GM12873 (cell line): ENCODE measurements at regions not wholly inside any gene's neighbourhood (a gene's known extent, or its start where the extent isn't known, plus 50 kb on each side); places are given as distances from the start of the nearest gene placed in this dataset.

Source experiments
- TF ChIP-seq, protein P1 (sequence below): IDR thresholded peaks from 2 replicates; pipeline ENCODE4 v1.5.1; 2012; ENCODE audit warnings: low read depth, mild to moderate bottlenecking, moderate library complexity, low read length, control low read depth; ENCODE audit not compliant: insufficient read depth; ENCODE audit errors: missing control alignments

DNA sequence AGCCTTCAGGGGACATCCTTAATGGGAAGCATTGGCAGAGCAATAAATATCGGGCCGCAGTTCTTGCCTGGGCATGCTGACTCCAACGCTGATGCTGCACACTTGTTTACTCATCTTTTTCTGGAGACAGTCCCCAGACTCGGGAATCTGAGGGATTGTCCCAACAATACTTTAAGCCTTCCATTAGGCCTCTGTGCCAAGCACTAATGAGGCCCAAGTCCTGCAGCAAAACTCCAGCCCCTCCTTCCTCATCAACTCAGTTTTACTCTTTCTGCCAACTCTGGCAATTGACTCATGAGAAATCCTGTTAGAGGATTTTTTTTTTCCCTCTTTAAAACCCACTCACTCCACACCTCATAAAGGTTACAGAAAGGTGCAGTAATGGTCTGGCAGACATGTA lies 233.4 kb upstream of the PELI2 start:
- TF ChIP-seq, protein P1, sequence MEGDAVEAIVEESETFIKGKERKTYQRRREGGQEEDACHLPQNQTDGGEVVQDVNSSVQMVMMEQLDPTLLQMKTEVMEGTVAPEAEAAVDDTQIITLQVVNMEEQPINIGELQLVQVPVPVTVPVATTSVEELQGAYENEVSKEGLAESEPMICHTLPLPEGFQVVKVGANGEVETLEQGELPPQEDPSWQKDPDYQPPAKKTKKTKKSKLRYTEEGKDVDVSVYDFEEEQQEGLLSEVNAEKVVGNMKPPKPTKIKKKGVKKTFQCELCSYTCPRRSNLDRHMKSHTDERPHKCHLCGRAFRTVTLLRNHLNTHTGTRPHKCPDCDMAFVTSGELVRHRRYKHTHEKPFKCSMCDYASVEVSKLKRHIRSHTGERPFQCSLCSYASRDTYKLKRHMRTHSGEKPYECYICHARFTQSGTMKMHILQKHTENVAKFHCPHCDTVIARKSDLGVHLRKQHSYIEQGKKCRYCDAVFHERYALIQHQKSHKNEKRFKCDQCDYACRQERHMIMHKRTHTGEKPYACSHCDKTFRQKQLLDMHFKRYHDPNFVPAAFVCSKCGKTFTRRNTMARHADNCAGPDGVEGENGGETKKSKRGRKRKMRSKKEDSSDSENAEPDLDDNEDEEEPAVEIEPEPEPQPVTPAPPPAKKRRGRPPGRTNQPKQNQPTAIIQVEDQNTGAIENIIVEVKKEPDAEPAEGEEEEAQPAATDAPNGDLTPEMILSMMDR, result no peak

DNA sequence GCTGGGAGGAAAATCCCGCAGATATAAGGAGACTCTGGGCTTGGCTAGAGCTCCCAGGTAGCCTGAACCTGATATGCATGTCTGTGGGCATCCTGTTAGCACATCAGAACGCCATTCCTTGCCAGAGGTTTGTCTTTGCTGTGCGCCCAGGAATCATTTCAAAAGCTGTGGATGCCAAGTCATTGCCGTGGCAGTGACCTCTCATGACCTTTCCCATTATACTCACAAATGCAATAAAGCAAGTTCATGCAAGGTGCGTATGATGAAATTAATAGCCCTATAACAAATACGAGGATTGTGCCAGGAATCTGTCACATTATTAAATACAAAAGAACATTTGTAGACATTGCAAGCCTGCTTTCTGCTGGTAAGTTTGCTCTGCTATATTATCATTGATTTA lies 229.1 kb upstream of the PELI2 start:
- TF ChIP-seq, protein P1, result no peak

- TF ChIP-seq, protein P1, result no peak
Observed at GRCh38 chr14:55891692-55892091, 226.5 kb upstream of the PELI2 start.

GRCh38 chr14:55892906-55893305 lies 225.3 kb upstream of the PELI2 start:
- TF ChIP-seq, protein P1, result no peak

DNA sequence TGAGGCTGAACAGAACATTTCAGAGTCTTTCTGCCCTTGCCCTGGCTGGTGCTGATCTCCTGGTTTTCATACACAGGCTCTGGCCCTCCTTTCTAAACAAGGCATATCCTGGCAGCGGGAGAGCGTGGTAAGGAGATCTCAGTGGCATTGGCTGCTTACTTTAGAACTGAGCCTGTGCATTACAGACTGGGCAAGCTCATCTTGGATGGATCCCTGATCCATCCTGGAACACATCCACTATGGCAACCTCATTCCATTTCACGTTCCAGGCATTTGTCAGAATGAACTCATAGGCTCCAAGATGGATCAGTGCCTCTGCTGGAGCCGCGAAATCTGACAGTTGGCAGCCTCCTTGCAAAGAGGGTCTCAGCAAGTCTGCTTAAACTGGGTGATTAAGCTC lies 224.5 kb upstream of the PELI2 start:
- TF ChIP-seq, protein P1, result no peak

- TF ChIP-seq, protein P1, result no peak
Observed at GRCh38 chr14:55897031-55897430, 221.2 kb upstream of the PELI2 start.

- TF ChIP-seq, protein P1, result no peak
Observed at GRCh38 chr14:55898938-55899337, 219.3 kb upstream of the PELI2 start.

DNA sequence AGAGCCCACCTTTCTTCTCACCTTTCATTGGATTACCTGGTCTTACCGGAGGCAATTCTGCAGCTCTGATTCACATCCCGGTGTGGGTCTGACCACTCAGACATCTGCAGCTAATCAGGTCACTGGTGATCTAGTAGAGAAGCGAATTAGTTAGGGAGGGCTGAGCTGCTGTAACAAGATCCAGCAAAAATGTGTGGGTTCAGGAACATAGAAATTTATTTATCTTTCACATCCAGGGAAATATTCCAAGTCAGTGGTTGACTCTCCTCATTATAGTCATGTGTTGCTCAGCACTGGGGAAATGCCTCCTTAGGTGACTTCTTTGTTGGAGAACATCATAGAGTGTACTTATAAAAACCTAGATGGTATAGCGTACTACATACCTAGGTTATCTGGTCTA lies 218.7 kb upstream of the PELI2 start:
- TF ChIP-seq, protein P1, result no peak
